Loucy (cell line): ENCODE measurements at regions not wholly inside any gene's neighbourhood (a gene's known extent, or its start where the extent isn't known, plus 50 kb on each side); places are given as distances from the start of the nearest gene placed in this dataset.

Source experiments
- H2AFZ ChIP-seq: fragments of 200-600 bp; sonication (generic); 2 replicates; pipeline ENCODE4 v1.6.0; 2016; ENCODE audit warnings: antibody characterized with exemption, mild to moderate bottlenecking, low read length, moderate library complexity
- H3F3A ChIP-seq: fragments of 200-600 bp; 2 replicates; pipeline ENCODE4 v1.6.0; 2016; ENCODE audit warnings: antibody characterized with exemption, low read depth, mild to moderate bottlenecking
- H3K27me3 ChIP-seq: fragments of 200-600 bp; sonication (generic); 2 replicates; pipeline ENCODE4 v1.6.1; 2014; ENCODE audit warnings: low read length, mild to moderate bottlenecking; ENCODE audit not compliant: insufficient read depth, poor library complexity, severe bottlenecking
- H3K36me3 ChIP-seq: fragments of 200-600 bp; sonication (generic); 2 replicates; pipeline ENCODE4 v1.6.1; 2016; ENCODE audit warnings: low read length; ENCODE audit not compliant: insufficient read depth
- H3K4me1 ChIP-seq: fragments of 200-600 bp; sonication (generic); 2 replicates; pipeline ENCODE4 v1.5.1; 2014; ENCODE audit warnings: low read length, mild to moderate bottlenecking; ENCODE audit not compliant: insufficient read depth, poor library complexity, severe bottlenecking
- H3K4me2 ChIP-seq: fragments of 200-600 bp; sonication (generic); 2 replicates; pipeline ENCODE4 v1.6.0; 2014; ENCODE audit warnings: antibody characterized with exemption, low read length, low read depth, mild to moderate bottlenecking; ENCODE audit not compliant: poor library complexity, severe bottlenecking
- H3K4me3 ChIP-seq: fragments of 200-600 bp; sonication (generic); 2 replicates; pipeline ENCODE4 v1.5.1; 2014; ENCODE audit warnings: low read length, mild to moderate bottlenecking, mixed read lengths; ENCODE audit not compliant: poor library complexity, severe bottlenecking
- H3K79me2 ChIP-seq: fragments of 200-600 bp; sonication (generic); 2 replicates; pipeline ENCODE4 v1.6.1; 2014; ENCODE audit warnings: low read length; ENCODE audit not compliant: insufficient read depth
- H3K9ac ChIP-seq: fragments of 200-600 bp; sonication (generic); 2 replicates; pipeline ENCODE4 v1.6.0; 2014; ENCODE audit warnings: mild to moderate bottlenecking, low read depth, low read length, moderate library complexity; ENCODE audit not compliant: poor library complexity, severe bottlenecking
- H3K9me2 ChIP-seq: fragments of 200-600 bp; sonication (generic); replicated peaks from 2 replicates; pipeline ENCODE4 v1.6.1; 2016; ENCODE audit warnings: low read depth, low read length, mixed read lengths
- H3K9me3 ChIP-seq: fragments of 200-600 bp; sonication (generic); 2 replicates; pipeline ENCODE4 v1.6.1; 2014; ENCODE audit warnings: mild to moderate bottlenecking, antibody characterized with exemption, low read length, low read depth; ENCODE audit not compliant: insufficient read depth
- H4K20me1 ChIP-seq: fragments of 200-600 bp; sonication (generic); 2 replicates; pipeline ENCODE4 v1.6.0; 2014; ENCODE audit warnings: antibody characterized with exemption, low read length, mild to moderate bottlenecking; ENCODE audit not compliant: insufficient read depth, poor library complexity, severe bottlenecking
- EZH2phosphoT487 ChIP-seq: fragments of 200-600 bp; IDR thresholded peaks from 2 replicates; pipeline ENCODE4 v1.6.1; 2018; ENCODE audit warnings: antibody characterized with exemption, mild to moderate bottlenecking, moderate library complexity, borderline replicate concordance
- TF ChIP-seq, protein P1 (sequence below): fragments of 200-600 bp; sonication (generic); conservative IDR thresholded peaks from 2 replicates; pipeline ENCODE4 v1.5.1; 2014; ENCODE audit warnings: mild to moderate bottlenecking, antibody characterized with exemption, low read length

DNA sequence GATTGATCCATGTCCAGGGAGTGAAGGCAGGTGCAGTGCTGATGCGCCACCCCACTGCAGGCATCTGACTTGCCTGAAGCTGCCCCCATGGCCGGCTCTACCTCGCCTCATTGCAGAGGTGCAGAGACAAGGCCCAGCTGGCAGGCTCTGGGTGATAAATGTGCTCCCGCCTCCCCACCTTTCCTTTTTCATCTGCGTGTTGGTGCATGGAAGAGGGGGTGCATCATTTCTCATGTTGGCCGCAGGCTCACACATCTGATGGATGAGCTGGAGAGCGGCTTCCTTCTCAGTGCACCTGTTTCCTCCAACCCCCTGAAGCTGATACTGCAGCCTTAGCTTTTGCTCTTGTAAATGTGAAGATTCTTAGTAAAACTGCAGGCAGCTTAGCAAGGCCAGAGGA, 306.0 kb upstream of the KAZN start:
- no peak overlapping the region for H3K4me2 ChIP-seq
- no peak overlapping the region for H3K4me3 ChIP-seq
- no peak overlapping the region for H2AFZ ChIP-seq
- no peaks in the 10 kb centered on the region for H3K79me2 ChIP-seq
- no peaks in the 10 kb centered on the region for H4K20me1 ChIP-seq
- no peaks in the 10 kb centered on the region for H3F3A ChIP-seq
- H3K9me2 ChIP-seq = no peaks in the 10 kb centered on the region
- H3K36me3 ChIP-seq = no peaks in the 10 kb centered on the region
- H3K27me3 ChIP-seq = no peaks in the 10 kb centered on the region
- H3K9ac ChIP-seq = no peak overlapping the region
- TF ChIP-seq EZH2phosphoT487 = no peak
- TF ChIP-seq, protein P1, sequence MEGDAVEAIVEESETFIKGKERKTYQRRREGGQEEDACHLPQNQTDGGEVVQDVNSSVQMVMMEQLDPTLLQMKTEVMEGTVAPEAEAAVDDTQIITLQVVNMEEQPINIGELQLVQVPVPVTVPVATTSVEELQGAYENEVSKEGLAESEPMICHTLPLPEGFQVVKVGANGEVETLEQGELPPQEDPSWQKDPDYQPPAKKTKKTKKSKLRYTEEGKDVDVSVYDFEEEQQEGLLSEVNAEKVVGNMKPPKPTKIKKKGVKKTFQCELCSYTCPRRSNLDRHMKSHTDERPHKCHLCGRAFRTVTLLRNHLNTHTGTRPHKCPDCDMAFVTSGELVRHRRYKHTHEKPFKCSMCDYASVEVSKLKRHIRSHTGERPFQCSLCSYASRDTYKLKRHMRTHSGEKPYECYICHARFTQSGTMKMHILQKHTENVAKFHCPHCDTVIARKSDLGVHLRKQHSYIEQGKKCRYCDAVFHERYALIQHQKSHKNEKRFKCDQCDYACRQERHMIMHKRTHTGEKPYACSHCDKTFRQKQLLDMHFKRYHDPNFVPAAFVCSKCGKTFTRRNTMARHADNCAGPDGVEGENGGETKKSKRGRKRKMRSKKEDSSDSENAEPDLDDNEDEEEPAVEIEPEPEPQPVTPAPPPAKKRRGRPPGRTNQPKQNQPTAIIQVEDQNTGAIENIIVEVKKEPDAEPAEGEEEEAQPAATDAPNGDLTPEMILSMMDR = no peak
- no peaks in the 10 kb centered on the region for H3K4me1 ChIP-seq
- H3K9me3 ChIP-seq = no peaks in the 10 kb centered on the region

DNA sequence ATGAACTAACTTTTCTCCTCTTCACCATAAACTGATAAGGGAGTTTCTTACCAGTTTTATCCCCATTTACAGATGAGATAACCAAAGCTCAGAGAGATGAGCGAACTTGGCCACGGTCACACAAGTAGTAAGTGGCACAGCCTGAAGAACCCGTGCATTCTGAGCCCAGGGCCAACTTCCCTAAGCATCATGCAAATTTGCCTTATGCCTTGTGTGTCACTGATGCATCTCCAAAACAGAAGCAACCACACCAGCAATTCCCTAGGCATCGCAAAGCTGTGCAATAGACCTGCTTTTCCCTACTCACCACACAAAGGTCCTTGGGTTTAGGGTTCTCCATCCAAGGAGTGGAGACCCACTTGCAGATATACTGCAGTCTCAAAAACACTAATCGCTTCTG, 304.5 kb upstream of the KAZN start:
- no peak for TF ChIP-seq EZH2phosphoT487
- TF ChIP-seq, protein P1 = no peak

DNA sequence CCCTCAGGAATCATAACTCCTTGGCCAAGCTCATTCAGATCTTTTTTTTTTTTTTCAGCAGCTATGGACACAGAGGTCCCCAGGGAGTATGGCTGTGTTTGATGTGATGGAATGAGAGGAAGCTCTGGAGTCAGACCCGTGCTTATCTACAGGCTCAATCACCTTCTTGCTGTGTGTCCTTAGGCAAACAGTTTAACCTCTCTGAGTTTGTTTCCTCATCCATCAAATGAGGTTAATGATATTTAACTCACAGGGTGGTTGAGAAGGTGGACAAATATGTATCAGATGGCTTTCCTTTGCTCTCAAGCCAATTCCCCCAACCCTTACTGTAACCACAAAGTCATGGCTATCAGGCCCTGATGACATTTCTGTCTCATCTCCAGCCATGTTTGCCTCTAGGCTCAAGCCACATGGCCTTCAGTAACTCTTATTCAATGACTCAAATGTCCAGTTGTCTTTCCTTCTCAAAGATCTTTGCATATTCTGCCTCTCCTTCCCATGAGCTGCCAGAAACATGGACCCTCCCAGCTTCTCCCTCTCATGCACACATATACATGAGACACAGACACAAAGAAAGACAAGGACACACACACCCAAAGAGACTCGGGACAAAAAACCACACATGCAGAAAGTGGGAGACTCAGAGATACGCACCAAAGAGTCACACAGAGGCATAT, 303.5 kb upstream of the KAZN start:
- Histone ChIP-seq H3K9me2 (no peaks in the 10 kb centered on the region), H2AFZ (no peak overlapping the region), H3K36me3 (no peaks in the 10 kb centered on the region), H3K4me3 (no peak overlapping the region), H3K79me2 (no peaks in the 10 kb centered on the region), H4K20me1 (no peaks in the 10 kb centered on the region), H3K27me3 (no peaks in the 10 kb centered on the region), H3F3A (no peaks in the 10 kb centered on the region), H3K9ac (no peak overlapping the region), H3K4me2 (no peak overlapping the region), H3K4me1 (no peaks in the 10 kb centered on the region), H3K9me3 (no peaks in the 10 kb centered on the region; the same call in 1 of the 2 replicates)
- TF ChIP-seq EZH2phosphoT487 = no peak
- TF ChIP-seq, protein P1 = no peak

More for the DNA sequence above, 304.5 kb upstream of the KAZN start:
- Histone ChIP-seq H2AFZ (no peak overlapping the region), H3K27me3 (no peaks in the 10 kb centered on the region), H3K4me2 (no peak overlapping the region), H3K36me3 (no peaks in the 10 kb centered on the region), H3K79me2 (no peaks in the 10 kb centered on the region), H3K9me2 (no peaks in the 10 kb centered on the region), H3K4me1 (no peaks in the 10 kb centered on the region), H3K4me3 (no peak overlapping the region), H3K9ac (no peak overlapping the region), H3F3A (no peaks in the 10 kb centered on the region), H4K20me1 (no peaks in the 10 kb centered on the region), H3K9me3 (no peaks in the 10 kb centered on the region)
